ENCODE measurements at regions not wholly inside any gene's neighbourhood (a gene's known extent, or its start where the extent isn't known, plus 50 kb on each side); places are given as distances from the start of the nearest gene placed in this dataset.

DNA sequence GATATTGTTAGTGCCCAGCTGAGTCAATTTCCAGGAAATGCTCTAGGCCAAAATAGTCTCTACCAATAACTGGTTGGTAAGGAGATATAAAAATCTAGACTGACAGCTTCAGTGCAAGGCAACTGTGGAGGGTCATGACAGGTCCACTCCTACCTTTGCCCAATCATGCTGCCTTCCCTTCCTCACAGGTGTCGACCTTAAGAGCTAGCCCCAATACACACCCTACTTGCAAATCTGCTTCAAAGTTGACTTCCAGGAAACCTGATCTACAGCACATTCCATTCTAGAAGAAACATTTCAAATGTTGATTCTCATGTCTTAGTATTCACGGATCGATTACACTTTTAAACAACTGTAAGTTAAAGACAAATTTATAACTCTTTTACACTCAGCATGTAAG is 1455.5 kb downstream of the TECRL start:
- no peaks in the 10 kb centered on the region for H3K27me3 ChIP-seq (ENCODE audit: insufficient read depth, low read length)
- TF ChIP-seq, protein P1, sequence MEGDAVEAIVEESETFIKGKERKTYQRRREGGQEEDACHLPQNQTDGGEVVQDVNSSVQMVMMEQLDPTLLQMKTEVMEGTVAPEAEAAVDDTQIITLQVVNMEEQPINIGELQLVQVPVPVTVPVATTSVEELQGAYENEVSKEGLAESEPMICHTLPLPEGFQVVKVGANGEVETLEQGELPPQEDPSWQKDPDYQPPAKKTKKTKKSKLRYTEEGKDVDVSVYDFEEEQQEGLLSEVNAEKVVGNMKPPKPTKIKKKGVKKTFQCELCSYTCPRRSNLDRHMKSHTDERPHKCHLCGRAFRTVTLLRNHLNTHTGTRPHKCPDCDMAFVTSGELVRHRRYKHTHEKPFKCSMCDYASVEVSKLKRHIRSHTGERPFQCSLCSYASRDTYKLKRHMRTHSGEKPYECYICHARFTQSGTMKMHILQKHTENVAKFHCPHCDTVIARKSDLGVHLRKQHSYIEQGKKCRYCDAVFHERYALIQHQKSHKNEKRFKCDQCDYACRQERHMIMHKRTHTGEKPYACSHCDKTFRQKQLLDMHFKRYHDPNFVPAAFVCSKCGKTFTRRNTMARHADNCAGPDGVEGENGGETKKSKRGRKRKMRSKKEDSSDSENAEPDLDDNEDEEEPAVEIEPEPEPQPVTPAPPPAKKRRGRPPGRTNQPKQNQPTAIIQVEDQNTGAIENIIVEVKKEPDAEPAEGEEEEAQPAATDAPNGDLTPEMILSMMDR (IDR thresholded peaks at IDR 0.05; ENCODE audit: extremely low read depth, low read depth, low read length), result no peak
- no peak for DNase-seq (ENCODE audit: insufficient read length, low spot score, missing footprints)
- H3K4me2 ChIP-seq (ENCODE audit: insufficient read depth, low read length), result no peak overlapping the region
- H3K4me3 ChIP-seq (ENCODE audit: insufficient read depth, low read length), result no peak overlapping the region
- H2AFZ ChIP-seq (ENCODE audit: low read length), result no peak overlapping the region
- no peaks in the 10 kb centered on the region for H3K79me2 ChIP-seq (ENCODE audit: insufficient read depth, low read length)
- H4K20me1 ChIP-seq (ENCODE audit: insufficient read depth, low read length), result no peaks in the 10 kb centered on the region
- H3K27ac ChIP-seq (ENCODE audit: low read depth, low read length), result no peak overlapping the region
- H3K36me3 ChIP-seq (ENCODE audit: insufficient read depth, low read length), result no peaks in the 10 kb centered on the region
- H3K9me3 ChIP-seq (ENCODE audit: low read depth, low read length), result peaks cover 3% of the 10 kb centered on the region
- no peaks in the 10 kb centered on the region for H3K4me1 ChIP-seq (ENCODE audit: insufficient read depth, low read length)

DNA sequence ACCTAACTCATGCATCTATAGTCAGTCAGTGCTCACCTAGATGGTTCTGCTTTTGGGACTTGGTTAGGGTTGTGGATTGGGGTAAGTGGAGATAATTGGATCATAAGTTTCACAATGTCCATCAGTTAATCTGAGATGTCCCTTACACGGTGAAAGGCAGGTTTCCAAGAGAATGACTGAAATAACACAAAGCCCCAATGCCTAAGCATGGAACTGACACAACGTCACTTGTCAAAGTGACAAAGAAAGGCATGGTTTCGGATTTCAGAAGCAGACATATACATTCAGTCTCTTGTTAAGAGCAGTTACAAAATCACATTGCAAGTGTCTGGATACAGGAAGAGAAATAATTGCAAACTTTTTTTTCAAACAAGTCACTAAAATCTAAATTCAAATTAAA is 1456.9 kb downstream of the TECRL start:
- no peaks in the 10 kb centered on the region for H3K27me3 ChIP-seq (ENCODE audit: insufficient read depth, low read length)
- H3K36me3 ChIP-seq (ENCODE audit: insufficient read depth, low read length), result no peaks in the 10 kb centered on the region
- TF ChIP-seq, protein P1 (IDR thresholded peaks at IDR 0.05; ENCODE audit: extremely low read depth, low read depth, low read length), result no peak
- no peaks in the 10 kb centered on the region for H3K4me1 ChIP-seq (ENCODE audit: insufficient read depth, low read length)
- no peak for DNase-seq (ENCODE audit: insufficient read length, low spot score, missing footprints)
- H3K4me2 ChIP-seq (ENCODE audit: insufficient read depth, low read length), result no peak overlapping the region
- no peak overlapping the region for H3K4me3 ChIP-seq (ENCODE audit: insufficient read depth, low read length)
- H3K9me3 ChIP-seq (ENCODE audit: low read depth, low read length), result peaks cover 3% of the 10 kb centered on the region
- H4K20me1 ChIP-seq (ENCODE audit: insufficient read depth, low read length), result no peaks in the 10 kb centered on the region
- H3K27ac ChIP-seq (ENCODE audit: low read depth, low read length), result no peak overlapping the region
- no peaks in the 10 kb centered on the region for H3K79me2 ChIP-seq (ENCODE audit: insufficient read depth, low read length)
- H2AFZ ChIP-seq (ENCODE audit: low read length), result no peak overlapping the region

DNA sequence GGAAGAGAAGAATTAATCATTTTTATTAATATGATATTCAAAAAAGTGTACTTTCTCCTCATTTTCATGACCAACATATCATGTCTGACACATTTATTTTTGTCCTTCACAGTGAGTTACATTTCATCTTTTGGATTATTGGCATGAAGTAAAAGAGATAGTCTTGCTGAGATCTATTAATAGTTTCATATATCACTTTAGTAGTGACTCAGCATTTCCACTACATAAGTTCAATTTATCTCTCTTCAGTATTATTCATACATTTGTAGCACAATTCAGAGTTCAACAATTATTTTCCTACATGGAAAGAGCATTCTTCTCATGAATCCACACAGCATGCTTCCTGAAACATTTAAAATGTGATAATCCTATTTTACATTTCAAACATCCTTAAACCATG is 1461.1 kb downstream of the TECRL start:
- Histone ChIP-seq H3K4me2 (ENCODE audit: insufficient read depth, low read length) (no peak overlapping the region), H3K27ac (ENCODE audit: low read depth, low read length) (no peak overlapping the region), H3K4me3 (ENCODE audit: insufficient read depth, low read length) (no peak overlapping the region), H3K79me2 (ENCODE audit: insufficient read depth, low read length) (no peaks in the 10 kb centered on the region), H3K27me3 (ENCODE audit: insufficient read depth, low read length) (no peaks in the 10 kb centered on the region), H3K4me1 (ENCODE audit: insufficient read depth, low read length) (no peaks in the 10 kb centered on the region), H3K9me3 (ENCODE audit: low read depth, low read length) (peaks cover 3% of the 10 kb centered on the region), H3K36me3 (ENCODE audit: insufficient read depth, low read length) (no peaks in the 10 kb centered on the region), H2AFZ (ENCODE audit: low read length) (no peak overlapping the region), H4K20me1 (ENCODE audit: insufficient read depth, low read length) (no peaks in the 10 kb centered on the region)
- TF ChIP-seq, protein P1 (IDR thresholded peaks at IDR 0.05; ENCODE audit: extremely low read depth, low read depth, low read length), result no peak
- DNase-seq (ENCODE audit: insufficient read length, low spot score, missing footprints), result no peak

DNA sequence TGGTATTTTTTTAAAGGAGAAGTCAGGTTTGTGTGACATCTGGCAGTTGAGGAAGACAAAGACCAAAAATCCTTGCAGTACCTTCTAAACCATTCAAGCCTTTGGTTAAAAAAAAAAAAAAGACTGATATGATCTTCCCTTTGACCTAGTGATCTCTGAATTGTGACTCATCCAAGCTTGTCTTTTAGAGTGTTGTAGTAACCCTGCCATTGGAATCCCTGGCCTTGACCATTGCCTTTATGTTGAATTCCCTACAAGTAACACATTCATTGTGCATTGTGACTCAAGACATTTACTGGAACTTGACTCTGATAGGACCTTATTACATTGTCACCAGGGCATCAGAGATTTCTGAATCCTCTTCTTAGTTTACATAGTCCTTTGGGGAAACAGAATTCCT is 1469.0 kb downstream of the TECRL start:
- no peak for DNase-seq (ENCODE audit: insufficient read length, low spot score, missing footprints)
- no peaks in the 10 kb centered on the region for H3K4me1 ChIP-seq (ENCODE audit: insufficient read depth, low read length)
- H3K27me3 ChIP-seq (ENCODE audit: insufficient read depth, low read length), result no peaks in the 10 kb centered on the region
- H4K20me1 ChIP-seq (ENCODE audit: insufficient read depth, low read length), result no peaks in the 10 kb centered on the region
- no peak overlapping the region for H3K27ac ChIP-seq (ENCODE audit: low read depth, low read length)
- H3K9me3 ChIP-seq (ENCODE audit: low read depth, low read length), result peaks cover 2% of the 10 kb centered on the region
- H3K4me3 ChIP-seq (ENCODE audit: insufficient read depth, low read length), result no peak overlapping the region
- H3K79me2 ChIP-seq (ENCODE audit: insufficient read depth, low read length), result no peaks in the 10 kb centered on the region
- H3K4me2 ChIP-seq (ENCODE audit: insufficient read depth, low read length), result no peak overlapping the region
- H2AFZ ChIP-seq (ENCODE audit: low read length), result no peak overlapping the region
- TF ChIP-seq, protein P1 (IDR thresholded peaks at IDR 0.05; ENCODE audit: extremely low read depth, low read depth, low read length), result no peak
- H3K36me3 ChIP-seq (ENCODE audit: insufficient read depth, low read length), result no peaks in the 10 kb centered on the region

Measured in osteoblast (primary cell).